ENCODE measurements at regions not wholly inside any gene's neighbourhood (a gene's known extent, or its start where the extent isn't known, plus 50 kb on each side); places are given as distances from the start of the nearest gene placed in this dataset.

DNA sequence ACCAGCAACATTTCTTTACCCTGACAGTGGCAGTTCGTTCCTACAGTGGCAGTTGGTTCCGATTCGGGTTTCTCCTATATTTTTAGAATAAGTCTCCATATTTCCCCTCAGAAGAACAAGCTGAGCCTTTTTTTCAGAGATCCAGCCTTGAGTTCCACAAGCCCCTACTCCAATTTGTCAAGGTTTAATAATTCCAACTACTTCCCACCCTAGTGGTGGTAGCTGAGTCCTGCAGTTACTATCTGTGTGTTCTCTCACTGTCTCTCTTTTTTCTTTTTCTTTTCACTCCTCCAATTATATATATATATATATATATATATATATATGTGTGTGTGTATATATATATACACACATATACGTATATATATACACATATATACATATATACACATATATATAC lies 1347.3 kb downstream of the PCDH9 start:
- TF ChIP-seq ZNF274 (IDR thresholded peaks at IDR 0.05; ENCODE audit: low read depth, low read length): no peak
- no peak overlapping the region for H3K4me3 ChIP-seq (ENCODE audit: low read length)

DNA sequence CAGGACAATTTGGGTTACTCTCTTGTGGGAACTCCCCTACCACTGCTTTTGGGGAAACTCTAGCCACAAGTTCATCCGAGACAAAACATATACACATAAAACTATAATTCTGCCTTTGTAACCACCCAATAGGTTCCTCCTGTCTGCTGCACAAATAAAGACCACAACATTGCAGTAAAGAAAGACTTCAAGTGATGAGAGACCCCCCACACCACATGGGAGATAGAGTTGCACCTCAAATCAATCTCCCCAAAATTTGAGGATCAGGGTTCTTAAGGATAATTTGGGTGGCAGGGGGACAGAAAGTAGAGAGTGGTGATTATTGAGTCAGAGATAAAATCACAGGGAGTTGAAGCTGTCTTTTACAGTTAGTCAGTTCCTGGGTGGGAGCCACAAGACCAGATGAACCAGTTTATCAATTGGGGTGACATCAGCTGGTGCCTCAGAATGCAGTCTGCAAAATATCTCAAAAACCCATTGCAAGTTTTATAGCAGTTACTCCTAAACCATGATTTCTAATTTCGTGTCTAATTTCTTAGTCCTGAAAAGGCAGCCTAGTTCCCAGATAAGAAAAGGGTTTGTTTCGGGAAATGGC lies 1348.5 kb downstream of the PCDH9 start:
- H3K4me3 ChIP-seq (ENCODE audit: low read length): no peak overlapping the region
- no peak for TF ChIP-seq ZNF274 (IDR thresholded peaks at IDR 0.05; ENCODE audit: low read depth, low read length)

DNA sequence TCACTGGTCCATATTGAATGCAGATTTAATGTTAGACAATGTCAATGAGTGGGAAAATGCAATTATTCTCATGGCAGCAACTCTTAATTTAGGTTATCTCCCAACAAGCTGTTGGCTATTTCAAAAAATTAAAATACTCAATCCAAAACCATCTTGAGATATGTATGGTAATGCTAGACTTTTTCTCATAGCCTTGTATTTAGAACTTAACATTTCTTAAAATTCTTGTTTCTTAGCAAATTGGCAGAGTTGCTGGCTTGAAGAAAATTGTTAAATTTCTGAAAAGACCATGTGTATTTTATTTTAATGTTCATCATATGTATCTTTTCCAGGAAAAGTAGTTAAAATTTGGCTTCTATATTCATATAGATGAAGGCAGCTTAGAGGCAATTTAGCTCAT lies 1355.1 kb downstream of the PCDH9 start:
- TF ChIP-seq ZNF274 (IDR thresholded peaks at IDR 0.05; ENCODE audit: low read depth, low read length): no peak
- no peak overlapping the region for H3K4me3 ChIP-seq (ENCODE audit: low read length)

DNA sequence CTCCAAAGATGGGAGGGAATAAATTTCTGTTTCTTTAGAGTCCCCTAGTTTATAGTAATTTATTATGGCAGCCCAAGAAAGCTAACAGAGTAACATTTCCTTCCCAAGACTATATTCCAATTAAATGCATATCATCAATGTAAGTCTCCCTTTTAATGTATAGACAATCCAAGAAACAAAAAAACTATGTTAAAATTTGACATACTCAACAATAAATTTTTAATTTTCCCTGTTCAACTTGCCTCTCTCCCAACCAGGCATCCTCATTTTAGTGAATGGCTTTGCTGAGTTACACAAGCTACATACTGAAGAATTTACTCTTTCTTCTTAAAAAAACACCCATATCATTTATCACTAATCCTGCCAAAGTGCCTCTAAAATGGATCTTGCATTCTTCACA lies 1357.7 kb downstream of the PCDH9 start:
- no peak overlapping the region for H3K4me3 ChIP-seq (ENCODE audit: low read length)
- no peak for TF ChIP-seq ZNF274 (IDR thresholded peaks at IDR 0.05; ENCODE audit: low read depth, low read length)

DNA sequence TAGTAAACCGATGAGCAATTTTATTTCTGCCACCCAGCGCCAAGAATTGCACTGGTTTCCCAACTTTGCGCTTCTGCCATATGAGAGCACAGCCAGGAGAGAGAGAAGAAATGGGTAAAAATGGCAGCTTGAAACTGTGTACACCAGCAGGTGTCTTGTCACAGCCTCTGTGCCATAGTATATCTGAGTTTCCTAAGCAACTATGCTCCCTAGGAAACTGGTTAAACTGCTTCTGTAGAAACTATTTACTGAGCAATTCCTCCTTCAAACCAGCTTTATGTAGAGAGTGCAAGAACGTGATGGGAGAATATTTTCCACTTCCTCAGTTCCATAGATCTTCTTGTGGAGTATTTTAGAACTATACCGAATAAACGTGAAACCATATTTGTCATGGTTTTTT lies 1361.3 kb downstream of the PCDH9 start:
- no peak for TF ChIP-seq ZNF274 (IDR thresholded peaks at IDR 0.05; ENCODE audit: low read depth, low read length)
- no peak overlapping the region for H3K4me3 ChIP-seq (ENCODE audit: low read length)

DNA sequence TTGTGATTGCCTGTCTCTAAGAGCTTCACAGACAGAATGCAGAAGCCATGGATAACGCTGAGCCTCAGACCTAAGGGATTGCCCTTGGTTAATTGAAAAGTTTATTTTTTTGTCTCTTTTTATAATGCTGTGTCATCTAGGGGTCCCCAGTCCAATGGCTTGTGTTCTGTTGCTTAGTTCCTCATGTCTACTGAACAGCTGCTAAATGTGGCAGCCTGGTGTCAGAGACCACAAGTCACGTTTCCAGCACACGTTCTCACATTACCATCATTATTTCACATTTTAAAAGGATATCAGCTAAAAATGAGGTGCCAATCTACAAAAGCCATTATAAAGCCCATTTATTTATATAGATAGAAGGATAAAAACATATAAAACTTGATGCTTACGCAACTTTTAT lies 1362.0 kb downstream of the PCDH9 start:
- no peak overlapping the region for H3K4me3 ChIP-seq (ENCODE audit: low read length)
- TF ChIP-seq ZNF274 (IDR thresholded peaks at IDR 0.05; ENCODE audit: low read depth, low read length): no peak

DNA sequence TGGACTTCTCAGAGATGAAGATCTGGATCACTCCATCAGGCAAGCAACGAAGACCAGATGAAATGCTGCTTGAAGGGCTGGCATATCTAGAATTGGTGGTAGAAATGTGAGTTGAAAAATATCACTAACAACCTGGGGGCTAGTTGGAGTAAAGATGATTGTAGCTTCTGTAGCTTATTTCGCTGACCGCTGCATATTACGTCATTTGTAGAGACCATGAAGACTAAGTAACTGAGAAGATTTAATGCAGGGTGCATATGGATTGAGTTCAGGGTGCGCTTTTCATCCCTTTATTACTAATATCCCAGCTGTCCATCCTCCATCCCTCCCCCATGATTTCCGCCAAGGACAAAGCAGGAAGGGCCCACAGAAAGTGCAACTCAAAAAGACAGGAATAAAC lies 1364.0 kb downstream of the PCDH9 start:
- no peak overlapping the region for H3K4me3 ChIP-seq (ENCODE audit: low read length)
- no peak for TF ChIP-seq ZNF274 (IDR thresholded peaks at IDR 0.05; ENCODE audit: low read depth, low read length)

DNA sequence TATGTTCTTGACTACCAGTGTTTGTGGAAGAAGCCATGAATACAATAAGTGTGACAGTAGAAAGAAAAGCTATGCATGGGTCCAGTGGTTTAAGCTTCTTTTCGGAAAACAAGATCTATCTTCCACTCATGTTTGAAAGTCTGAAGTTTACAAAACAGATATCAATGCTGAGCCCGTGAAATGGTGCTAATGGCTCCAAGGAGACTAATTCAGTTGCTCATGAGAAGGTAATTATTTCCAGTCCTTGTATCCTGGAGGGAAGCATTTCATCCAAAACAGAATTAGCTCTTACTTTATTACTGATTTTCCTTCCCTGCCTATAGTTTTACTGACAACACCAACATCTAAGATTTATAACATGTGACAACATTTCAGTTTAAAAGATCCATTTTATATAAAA lies 1364.9 kb downstream of the PCDH9 start:
- H3K4me3 ChIP-seq (ENCODE audit: low read length): no peak overlapping the region
- TF ChIP-seq ZNF274 (IDR thresholded peaks at IDR 0.05; ENCODE audit: low read depth, low read length): no peak

DNA sequence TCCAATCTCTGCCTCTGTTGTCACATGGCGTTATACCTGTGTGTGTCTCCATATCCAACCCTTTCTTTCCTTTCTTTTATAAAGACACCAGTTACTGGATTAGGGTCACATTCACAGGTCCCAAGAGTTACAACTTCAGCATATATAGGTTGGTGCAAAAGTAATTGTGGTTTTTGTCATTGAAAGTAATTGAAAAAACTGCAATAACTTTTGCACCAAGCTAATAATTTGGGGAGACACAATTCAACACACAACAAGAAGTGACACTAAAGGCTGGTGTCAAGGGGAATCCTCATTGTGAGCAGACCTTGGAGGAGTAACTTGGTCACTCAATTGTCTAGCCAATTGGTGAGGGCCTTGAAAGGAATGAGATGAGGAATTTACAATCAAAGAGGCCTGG lies 1366.1 kb downstream of the PCDH9 start:
- no peak overlapping the region for H3K4me3 ChIP-seq (ENCODE audit: low read length)
- TF ChIP-seq ZNF274 (IDR thresholded peaks at IDR 0.05; ENCODE audit: low read depth, low read length): no peak

DNA sequence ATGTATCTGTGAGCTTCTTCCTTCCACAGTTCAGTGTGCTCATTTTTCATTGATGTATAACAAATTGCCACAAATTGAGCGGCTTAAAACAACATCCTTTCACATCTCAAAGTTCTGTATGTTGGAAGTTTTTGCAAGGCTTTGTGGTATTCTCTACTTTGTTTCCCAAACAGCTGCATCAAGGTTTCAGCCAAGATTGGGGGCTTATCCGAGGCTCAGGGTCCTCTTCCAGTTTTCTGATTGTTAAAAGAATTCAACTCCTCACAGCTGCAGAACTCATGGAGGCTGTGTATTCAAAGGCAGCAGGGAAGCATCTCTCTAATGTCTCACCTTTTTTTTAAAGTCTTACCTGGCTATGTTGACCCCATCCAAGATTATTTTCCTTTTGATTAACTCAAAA lies 1369.8 kb downstream of the PCDH9 start:
- no peak for TF ChIP-seq ZNF274 (IDR thresholded peaks at IDR 0.05; ENCODE audit: low read depth, low read length)
- H3K4me3 ChIP-seq (ENCODE audit: low read length): no peak overlapping the region

- H3K4me3 ChIP-seq (ENCODE audit: low read length): no peak overlapping the region
- TF ChIP-seq ZNF274 (IDR thresholded peaks at IDR 0.05; ENCODE audit: low read depth, low read length): no peak
Observed at GRCh38 chr13:65857942-65858565, 1372.1 kb downstream of the PCDH9 start.

GRCh38 chr13:65856431-65856830 lies 1373.7 kb downstream of the PCDH9 start:
- no peak for TF ChIP-seq ZNF274 (IDR thresholded peaks at IDR 0.05; ENCODE audit: low read depth, low read length)
- no peak overlapping the region for H3K4me3 ChIP-seq (ENCODE audit: low read length)

- no peak for TF ChIP-seq ZNF274 (IDR thresholded peaks at IDR 0.05; ENCODE audit: low read depth, low read length)
Observed at GRCh38 chr13:65855242-65855805, 1374.8 kb downstream of the PCDH9 start.

GRCh38 chr13:65854431-65854830 lies 1375.7 kb downstream of the PCDH9 start:
- no peak overlapping the region for H3K4me3 ChIP-seq (ENCODE audit: low read length)
- no peak for TF ChIP-seq ZNF274 (IDR thresholded peaks at IDR 0.05; ENCODE audit: low read depth, low read length)

More at GRCh38 chr13:65855242-65855805, 1374.8 kb downstream of the PCDH9 start:
- H3K4me3 ChIP-seq (ENCODE audit: low read length): no peak overlapping the region

GRCh38 chr13:65844266-65844841 lies 1385.8 kb downstream of the PCDH9 start:
- no peak overlapping the region for H3K4me3 ChIP-seq (ENCODE audit: low read length)
- TF ChIP-seq ZNF274 (IDR thresholded peaks at IDR 0.05; ENCODE audit: low read depth, low read length): no peak
